ENCODE measurements at regions not wholly inside any gene's neighbourhood (a gene's known extent, or its start where the extent isn't known, plus 50 kb on each side); places are given as distances from the start of the nearest gene placed in this dataset.
A peak's percentile ranks its signal among the peaks of the same experiment; 100 is the strongest.
"Not testable (repeated sequence)": the region's sequence is repeated elsewhere in the genome, so short reads cannot be mapped to it uniquely, and the experiment has no call there.

GRCh38 chr18:22739061-22739642, 194.0 kb upstream of the RBBP8 start:
- no peak for DNase-seq (ENCODE audit: low read depth)

- no peak for DNase-seq (ENCODE audit: low read depth)
Observed at GRCh38 chr18:22739789-22740188, 193.3 kb upstream of the RBBP8 start.

- DNase-seq (ENCODE audit: low read depth): no peak
Observed at GRCh38 chr18:22741318-22741717, 191.8 kb upstream of the RBBP8 start.

GRCh38 chr18:22742409-22742808, 190.7 kb upstream of the RBBP8 start:
- no peak for DNase-seq (ENCODE audit: low read depth)

- no peak for DNase-seq (ENCODE audit: low read depth)
Observed at GRCh38 chr18:22745966-22746365, 187.2 kb upstream of the RBBP8 start.

- no peak for DNase-seq (ENCODE audit: low read depth)
Observed at GRCh38 chr18:22752014-22752413, 181.1 kb upstream of the RBBP8 start.

- DNase-seq (ENCODE audit: low read depth): no peak
Observed at GRCh38 chr18:22753130-22753831, 179.8 kb upstream of the RBBP8 start.

- DNase-seq (ENCODE audit: low read depth): not testable (repeated sequence)
Observed at GRCh38 chr18:22764005-22764404, 169.1 kb upstream of the RBBP8 start.

- DNase-seq (ENCODE audit: low read depth): no peak
Observed at GRCh38 chr18:22765896-22766295, 167.2 kb upstream of the RBBP8 start.

- DNase-seq (ENCODE audit: low read depth): no peak
Observed at GRCh38 chr18:22767653-22768052, 165.5 kb upstream of the RBBP8 start.

- DNase-seq (ENCODE audit: low read depth): no peak
Observed at GRCh38 chr18:22773944-22774343, 159.2 kb upstream of the RBBP8 start.

GRCh38 chr18:22778996-22779395, 154.1 kb upstream of the RBBP8 start:
- DNase-seq (ENCODE audit: low read depth): no peak

- DNase-seq (ENCODE audit: low read depth): no peak
Observed at GRCh38 chr18:22783245-22783644, 149.9 kb upstream of the RBBP8 start.

- no peak for DNase-seq (ENCODE audit: low read depth)
Observed at GRCh38 chr18:22783662-22784076, 149.5 kb upstream of the RBBP8 start.

- DNase-seq (ENCODE audit: low read depth): no peak
Observed at GRCh38 chr18:22789052-22789451, 144.1 kb upstream of the RBBP8 start.

GRCh38 chr18:22789600-22789999, 143.5 kb upstream of the RBBP8 start:
- peak; percentile 18 for DNase-seq (ENCODE audit: low read depth)

- DNase-seq (ENCODE audit: low read depth): no peak
Observed at GRCh38 chr18:22790545-22791309, 142.4 kb upstream of the RBBP8 start.

- DNase-seq (ENCODE audit: low read depth): no peak
Observed at GRCh38 chr18:22791310-22791610, 141.9 kb upstream of the RBBP8 start.

GRCh38 chr18:22796113-22796512, 137.0 kb upstream of the RBBP8 start:
- DNase-seq (ENCODE audit: low read depth): no peak

- peak; percentile 6 for DNase-seq (ENCODE audit: low read depth)
Observed at GRCh38 chr18:22800551-22800951, 132.6 kb upstream of the RBBP8 start.

- DNase-seq (ENCODE audit: low read depth): peak; percentile 42
Observed at GRCh38 chr18:22813648-22814328, 119.3 kb upstream of the RBBP8 start.

GRCh38 chr18:22814329-22814703, 118.8 kb upstream of the RBBP8 start:
- DNase-seq (ENCODE audit: low read depth): no peak

Data from EH (cell line).